Natural killer cell treated with Interleukin-12 subunit alpha and Interleukin-12 subunit beta and Interleukin-15 and Interleukin-18, amount 100 ng/mL, for 72 hours (primary cell): ENCODE measurements at regions not wholly inside any gene's neighbourhood (a gene's known extent, or its start where the extent isn't known, plus 50 kb on each side); places are given as distances from the start of the nearest gene placed in this dataset.
"Not testable (repeated sequence)": the region's sequence is repeated elsewhere in the genome, so short reads cannot be mapped to it uniquely, and the experiment has no call there.

Experiments
- ATAC-seq, 2 donors: fragments of 150-1000 bp; cut with Tn5 transposase in 1 of 2; sonication (Bioruptor Pico), chemical (Tn5 transposase) in 1 of 2; 2 replicates each; pipeline ENCODE4 v1.10.0; 2021
- DNase-seq: peaks from one replicate; pipeline ENCODE4 v3.0.0; 2022; ENCODE audit warnings: low spot score
- H3K27ac Mint-ChIP-seq, 2 donors: 1 replicate in 1 of 2; 2 replicates in 1 of 2; pipeline ENCODE4 v1.8.0; 2022; ENCODE audit warnings: mixed read lengths in 2 of 2, mild to moderate bottlenecking in 1 of 2, moderate library complexity in 1 of 2
- H3K27me3 Mint-ChIP-seq, 2 donors: 1 replicate in 1 of 2; 2 replicates in 1 of 2; pipeline ENCODE4 v1.8.0; 2022; ENCODE audit warnings: mixed read lengths in 2 of 2
- H3K36me3 Mint-ChIP-seq: one replicate; pipeline ENCODE4 v1.8.0; 2022; ENCODE audit warnings: mixed read lengths
- H3K4me1 Mint-ChIP-seq, 2 donors: 1 replicate in 1 of 2; 2 replicates in 1 of 2; pipeline ENCODE4 v1.8.0; 2022; ENCODE audit warnings: low read depth in 2 of 2, mixed read lengths in 2 of 2, mild to moderate bottlenecking in 1 of 2
- H3K4me3 Mint-ChIP-seq: one replicate; pipeline ENCODE4 v1.8.0; 2022; ENCODE audit warnings: mixed read lengths
- H3K9me3 Mint-ChIP-seq: 2 replicates; pipeline ENCODE4 v1.8.0; 2022; ENCODE audit warnings: mixed read lengths

- no peak overlapping the region for H3K4me3 Mint-ChIP-seq
- no peak overlapping the region for H3K27ac Mint-ChIP-seq
- no peaks in the 10 kb centered on the region for H3K27me3 Mint-ChIP-seq
- no peaks in the 10 kb centered on the region for H3K4me1 Mint-ChIP-seq
- ATAC-seq, result no peak
- H3K36me3 Mint-ChIP-seq, result peaks cover 12% of the 10 kb centered on the region
- DNase-seq, result no peak
- H3K9me3 Mint-ChIP-seq, result peaks cover 11% of the 10 kb centered on the region
Observed at GRCh38 chr19:23547816-23548430, 139.1 kb downstream of the ZNF675 start.

- no peak for DNase-seq
- Mint-ChIP-seq H3K9me3 (peaks cover 11% of the 10 kb centered on the region), H3K36me3 (peaks cover 12% of the 10 kb centered on the region), H3K4me1 (no peaks in the 10 kb centered on the region), H3K27me3 (no peaks in the 10 kb centered on the region), H3K27ac (no peak overlapping the region), H3K4me3 (no peak overlapping the region)
- ATAC-seq, result no peak
Observed at GRCh38 chr19:23547156-23547555, 139.9 kb downstream of the ZNF675 start.

GRCh38 chr19:23543351-23543750 lies 143.7 kb downstream of the ZNF675 start:
- no peak for DNase-seq
- no peak overlapping the region for H3K4me3 Mint-ChIP-seq
- peaks cover 7% of the 10 kb centered on the region for H3K36me3 Mint-ChIP-seq
- no peak overlapping the region for H3K27ac Mint-ChIP-seq
- peaks cover 4% of the 10 kb centered on the region for H3K9me3 Mint-ChIP-seq
- no peaks in the 10 kb centered on the region for H3K27me3 Mint-ChIP-seq
- no peaks in the 10 kb centered on the region for H3K4me1 Mint-ChIP-seq
- no peak for ATAC-seq

- Mint-ChIP-seq H3K27ac (no peak overlapping the region), H3K27me3 (no peaks in the 10 kb centered on the region), H3K4me1 (no peaks in the 10 kb centered on the region), H3K36me3 (peaks cover 7% of the 10 kb centered on the region), H3K4me3 (no peak overlapping the region), H3K9me3 (peaks cover 4% of the 10 kb centered on the region)
- DNase-seq, result no peak
- ATAC-seq, result no peak
Observed at GRCh38 chr19:23542562-23542961, 144.4 kb downstream of the ZNF675 start.

GRCh38 chr19:23541991-23542390 lies 145.0 kb downstream of the ZNF675 start:
- peaks cover under 1% of the 10 kb centered on the region for H3K9me3 Mint-ChIP-seq

DNA sequence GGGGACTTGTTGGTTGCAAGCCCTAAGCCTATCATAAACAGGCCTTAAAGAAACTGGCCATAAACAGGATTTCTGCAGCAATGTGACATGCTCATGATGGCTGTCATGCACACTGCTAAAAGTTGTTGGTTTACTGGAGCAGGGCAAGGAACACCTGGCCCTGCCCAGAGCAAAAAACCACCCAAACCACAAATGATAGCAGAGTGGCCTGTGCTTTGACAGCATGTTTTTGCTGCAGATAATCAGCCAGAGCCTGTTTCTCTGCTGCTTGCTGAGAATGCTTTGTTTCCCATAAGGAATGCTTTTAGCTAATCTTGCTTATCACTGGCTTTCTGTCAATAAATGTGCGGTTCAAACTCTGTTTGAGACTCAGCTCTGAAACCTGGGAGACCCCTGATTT lies 144.9 kb upstream of the ZNF91 start:
- not testable (repeated sequence) for ATAC-seq, H3K27me3 Mint-ChIP-seq, H3K4me3 Mint-ChIP-seq, H3K9me3 Mint-ChIP-seq, H3K36me3 Mint-ChIP-seq, H3K27ac Mint-ChIP-seq, H3K4me1 Mint-ChIP-seq, DNase-seq

More at GRCh38 chr19:23541991-23542390, 145.0 kb downstream of the ZNF675 start:
- no peaks in the 10 kb centered on the region for H3K4me1 Mint-ChIP-seq
- DNase-seq (no peak), ATAC-seq (no peak)
- peaks cover 7% of the 10 kb centered on the region for H3K36me3 Mint-ChIP-seq
- H3K27ac Mint-ChIP-seq, result no peak overlapping the region
- H3K4me3 Mint-ChIP-seq, result no peak overlapping the region
- H3K27me3 Mint-ChIP-seq, result no peaks in the 10 kb centered on the region

DNA sequence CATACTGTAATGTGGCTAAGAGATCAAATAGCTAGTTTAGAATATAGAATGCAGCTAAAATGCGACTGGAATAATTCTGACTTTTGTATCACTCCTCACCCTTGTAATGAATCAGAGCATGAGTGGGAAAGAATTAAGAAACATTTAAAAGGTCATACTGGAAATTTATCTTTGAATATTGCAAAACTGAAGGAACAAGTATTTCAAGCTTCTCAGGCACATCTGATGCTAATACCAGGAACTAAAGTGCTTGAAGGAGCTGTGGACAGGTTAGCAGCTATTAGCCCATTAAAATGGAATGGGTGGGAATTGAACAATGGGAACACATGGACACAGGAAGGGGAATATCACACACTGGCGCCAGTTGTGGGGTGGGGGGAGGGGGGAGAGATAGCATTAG lies 144.2 kb upstream of the ZNF91 start:
- Mint-ChIP-seq H3K27ac (no peak overlapping the region), H3K27me3 (no peaks in the 10 kb centered on the region), H3K4me3 (no peak overlapping the region), H3K36me3 (peaks cover 7% of the 10 kb centered on the region), H3K9me3 (peaks cover 3% of the 10 kb centered on the region), H3K4me1 (no peaks in the 10 kb centered on the region)
- no peak for ATAC-seq
- no peak for DNase-seq

GRCh38 chr19:23537136-23537535 lies 141.9 kb upstream of the ZNF91 start:
- DNase-seq, H3K27ac Mint-ChIP-seq, H3K4me3 Mint-ChIP-seq, H3K9me3 Mint-ChIP-seq, H3K4me1 Mint-ChIP-seq, H3K36me3 Mint-ChIP-seq, H3K27me3 Mint-ChIP-seq, ATAC-seq: not testable (repeated sequence)

DNA sequence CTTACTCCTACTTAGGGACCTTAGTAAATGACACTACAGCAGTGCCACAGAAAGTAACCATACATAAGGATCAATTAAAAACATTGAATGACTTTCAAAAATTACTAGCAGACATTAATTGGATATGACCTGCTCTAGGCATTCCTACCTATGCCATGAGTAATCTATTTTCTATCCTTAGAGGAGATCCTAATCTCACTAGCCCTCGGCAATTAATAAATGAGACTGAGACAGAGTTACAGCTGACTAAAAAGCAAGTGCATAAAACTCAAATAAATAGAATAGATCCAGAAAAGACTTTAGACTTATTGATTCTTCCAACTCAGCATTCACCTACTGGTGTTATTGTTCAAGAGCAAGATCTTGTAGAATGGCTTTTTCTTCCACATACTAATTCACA lies 141.1 kb upstream of the ZNF91 start:
- H3K9me3 Mint-ChIP-seq, ATAC-seq, H3K4me3 Mint-ChIP-seq, H3K36me3 Mint-ChIP-seq, H3K27me3 Mint-ChIP-seq, H3K4me1 Mint-ChIP-seq, DNase-seq, H3K27ac Mint-ChIP-seq: not testable (repeated sequence)

GRCh38 chr19:23535901-23536300 lies 140.6 kb upstream of the ZNF91 start:
- not testable (repeated sequence) for ATAC-seq, H3K9me3 Mint-ChIP-seq, H3K36me3 Mint-ChIP-seq, H3K4me3 Mint-ChIP-seq, H3K27ac Mint-ChIP-seq, DNase-seq, H3K27me3 Mint-ChIP-seq, H3K4me1 Mint-ChIP-seq

- H3K36me3 Mint-ChIP-seq, DNase-seq, H3K27ac Mint-ChIP-seq, ATAC-seq, H3K9me3 Mint-ChIP-seq, H3K27me3 Mint-ChIP-seq, H3K4me3 Mint-ChIP-seq, H3K4me1 Mint-ChIP-seq: not testable (repeated sequence)
Observed at GRCh38 chr19:23533441-23533840, 138.2 kb upstream of the ZNF91 start.

DNA sequence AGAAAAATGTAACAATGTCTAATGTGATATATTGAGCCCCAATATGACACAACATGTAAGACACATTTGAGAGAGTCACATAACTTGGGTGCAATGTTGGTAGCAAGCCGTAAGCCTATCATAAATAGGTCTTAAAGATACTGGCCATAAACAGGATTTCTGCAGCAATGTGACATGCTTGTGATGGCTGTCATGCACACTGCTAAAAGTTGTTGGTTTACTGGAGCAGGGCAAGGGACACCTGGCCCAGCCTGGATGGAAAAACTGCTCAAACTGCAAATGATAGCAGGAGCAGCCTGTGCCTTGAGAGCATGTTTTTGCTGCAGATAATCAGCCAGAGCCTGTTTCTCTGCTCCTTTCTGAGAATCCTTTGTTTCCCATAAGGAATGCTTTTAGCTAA lies 136.7 kb upstream of the ZNF91 start:
- Mint-ChIP-seq H3K36me3 (peaks cover 6% of the 10 kb centered on the region), H3K27me3 (no peaks in the 10 kb centered on the region), H3K4me1 (no peaks in the 10 kb centered on the region), H3K27ac (no peak overlapping the region), H3K4me3 (no peak overlapping the region), H3K9me3 (peaks cover 9% of the 10 kb centered on the region)
- ATAC-seq (no peak), DNase-seq (no peak)

DNA sequence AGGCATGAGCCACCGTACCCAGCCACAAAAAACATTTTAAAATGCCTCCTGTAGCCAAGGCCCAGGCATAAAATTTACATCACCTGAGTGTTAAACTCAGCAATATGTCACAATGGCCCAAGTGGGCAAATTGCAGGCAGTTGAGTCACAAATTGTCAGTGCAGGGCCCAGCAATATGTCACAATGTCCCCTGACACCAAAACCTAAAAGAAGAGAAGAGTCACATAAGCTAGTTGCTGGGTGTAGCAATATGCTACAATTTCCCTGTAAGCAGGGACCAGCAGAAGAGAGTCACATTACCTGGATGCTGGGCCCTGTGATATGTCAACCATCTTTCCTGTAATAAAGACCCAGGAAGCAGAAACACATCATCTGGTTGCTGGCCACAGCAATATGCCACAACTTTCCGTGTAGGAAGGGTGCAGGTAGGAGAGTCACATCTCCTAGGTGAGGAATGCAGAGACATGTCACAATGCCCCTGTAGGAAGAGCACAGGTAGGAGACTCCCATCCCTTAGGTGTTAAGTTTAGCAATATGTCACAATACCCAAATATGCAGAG lies 136.0 kb upstream of the ZNF91 start:
- no peak for ATAC-seq
- H3K4me1 Mint-ChIP-seq, result no peaks in the 10 kb centered on the region

DNA sequence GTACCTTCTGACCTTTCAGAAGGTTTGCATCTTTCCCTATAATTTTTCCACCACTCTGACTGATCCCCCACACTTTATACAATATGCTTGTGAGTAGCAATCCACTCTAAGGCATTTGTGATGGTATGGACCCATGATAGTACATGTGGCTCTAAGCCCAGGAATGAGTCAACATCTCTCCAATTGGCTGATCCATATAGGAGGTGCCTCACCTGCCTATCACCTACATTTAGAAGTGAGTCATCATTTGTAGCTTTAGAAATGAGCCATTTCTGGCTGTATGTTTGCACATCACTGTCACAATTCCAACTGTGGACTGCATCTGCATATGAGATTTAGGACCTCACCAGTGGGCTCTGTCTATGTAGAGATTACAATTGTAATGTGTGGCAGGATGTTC lies 133.1 kb upstream of the ZNF91 start:
- no peak for DNase-seq
- ATAC-seq, result no peak
- Mint-ChIP-seq H3K9me3 (peaks cover 10% of the 10 kb centered on the region), H3K36me3 (peaks cover 6% of the 10 kb centered on the region), H3K4me3 (no peak overlapping the region), H3K27me3 (no peaks in the 10 kb centered on the region), H3K27ac (no peak overlapping the region), H3K4me1 (no peaks in the 10 kb centered on the region)

More for the DNA sequence above, 136.0 kb upstream of the ZNF91 start:
- Mint-ChIP-seq H3K27me3 (no peaks in the 10 kb centered on the region), H3K9me3 (peaks cover 9% of the 10 kb centered on the region), H3K27ac (no peak overlapping the region), H3K36me3 (peaks cover 6% of the 10 kb centered on the region), H3K4me3 (no peak overlapping the region)
- no peak for DNase-seq

- Mint-ChIP-seq H3K9me3 (peaks cover 10% of the 10 kb centered on the region), H3K4me1 (no peaks in the 10 kb centered on the region), H3K27me3 (no peaks in the 10 kb centered on the region), H3K36me3 (peaks cover 6% of the 10 kb centered on the region), H3K4me3 (no peak overlapping the region), H3K27ac (no peak overlapping the region)
- ATAC-seq, result peak; percentile 53
- no peak for DNase-seq
Observed at GRCh38 chr19:23527797-23528196, 132.5 kb upstream of the ZNF91 start.
